ENCODE measurements at regions not wholly inside any gene's neighbourhood (a gene's known extent, or its start where the extent isn't known, plus 50 kb on each side); places are given as distances from the start of the nearest gene placed in this dataset.

DNA sequence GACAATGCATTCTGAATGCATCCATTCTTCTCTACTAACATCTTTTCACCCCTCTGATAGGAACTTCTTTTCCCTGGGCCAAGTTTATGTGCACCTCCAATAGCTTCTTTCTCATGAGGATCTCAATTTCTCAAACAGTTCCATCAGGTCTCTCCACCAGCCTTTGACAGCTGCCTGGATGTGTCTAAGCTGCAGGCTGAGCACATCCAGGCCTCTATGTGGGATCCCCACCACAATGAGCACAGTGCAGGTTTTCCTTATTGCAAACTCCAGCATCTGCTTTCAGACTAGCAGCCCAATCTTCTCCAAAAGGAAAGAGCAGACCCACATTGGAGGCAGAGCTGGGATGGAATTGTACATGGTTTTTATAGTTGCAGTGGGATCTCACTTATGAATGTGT is 145.3 kb upstream of the TBX20 start:
- CTCF ChIA-PET, result interaction anchor here (0.6 to 0.8 kb wide), 2 partner anchors 28 to 275 kb away, joined by 3 read pairs; no protein-coding TSS in a partner anchor

DNA sequence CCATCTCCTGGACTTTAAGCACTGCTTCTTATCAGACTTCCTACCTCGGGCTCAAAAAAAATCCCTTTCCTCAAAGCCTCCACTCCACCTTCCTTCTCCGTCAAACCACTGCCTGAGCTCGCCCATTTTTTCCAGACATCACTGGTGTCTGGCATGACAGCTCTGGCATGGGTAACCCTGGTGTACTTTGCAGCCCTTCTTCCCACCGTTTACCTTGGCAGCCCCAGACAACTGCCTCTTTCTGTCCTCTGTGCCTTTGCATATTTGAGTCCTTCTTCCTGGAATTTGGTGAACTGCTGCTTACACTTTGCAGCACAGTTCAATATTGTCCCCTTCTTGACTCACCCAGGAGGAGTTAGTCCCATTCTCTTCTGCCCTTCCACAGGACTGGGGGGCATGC is 144.6 kb upstream of the TBX20 start:
- H3K4me1 Mint-ChIP-seq (ENCODE audit: insufficient read depth, unreplicated experiment), result no peaks in the 10 kb centered on the region
- H3K27me3 Mint-ChIP-seq (ENCODE audit: insufficient read depth, unreplicated experiment), result no peaks in the 10 kb centered on the region
- ChIA-PET POLR2A (no interaction called here), CTCF (interaction anchor here (0.7 kb wide), 1 partner anchor 48 kb away, joined by 4 read pairs; no protein-coding TSS in a partner anchor)
- intact Hi-C loops (cut with micrococcal nuclease), result no loop called here
- TF ChIP-seq, protein P1, sequence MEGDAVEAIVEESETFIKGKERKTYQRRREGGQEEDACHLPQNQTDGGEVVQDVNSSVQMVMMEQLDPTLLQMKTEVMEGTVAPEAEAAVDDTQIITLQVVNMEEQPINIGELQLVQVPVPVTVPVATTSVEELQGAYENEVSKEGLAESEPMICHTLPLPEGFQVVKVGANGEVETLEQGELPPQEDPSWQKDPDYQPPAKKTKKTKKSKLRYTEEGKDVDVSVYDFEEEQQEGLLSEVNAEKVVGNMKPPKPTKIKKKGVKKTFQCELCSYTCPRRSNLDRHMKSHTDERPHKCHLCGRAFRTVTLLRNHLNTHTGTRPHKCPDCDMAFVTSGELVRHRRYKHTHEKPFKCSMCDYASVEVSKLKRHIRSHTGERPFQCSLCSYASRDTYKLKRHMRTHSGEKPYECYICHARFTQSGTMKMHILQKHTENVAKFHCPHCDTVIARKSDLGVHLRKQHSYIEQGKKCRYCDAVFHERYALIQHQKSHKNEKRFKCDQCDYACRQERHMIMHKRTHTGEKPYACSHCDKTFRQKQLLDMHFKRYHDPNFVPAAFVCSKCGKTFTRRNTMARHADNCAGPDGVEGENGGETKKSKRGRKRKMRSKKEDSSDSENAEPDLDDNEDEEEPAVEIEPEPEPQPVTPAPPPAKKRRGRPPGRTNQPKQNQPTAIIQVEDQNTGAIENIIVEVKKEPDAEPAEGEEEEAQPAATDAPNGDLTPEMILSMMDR (IDR thresholded peaks at IDR 0.05; ENCODE audit: unreplicated experiment), result no peak
- H3K27ac Mint-ChIP-seq (ENCODE audit: low read depth, unreplicated experiment), result no peak overlapping the region
- DNase-seq (ENCODE audit: unreplicated experiment), result no peak
- no peaks in the 10 kb centered on the region for H3K9me3 Mint-ChIP-seq (ENCODE audit: unreplicated experiment)
- no TSS peak for BruUV-seq (replicated peaks)
- H3K36me3 Mint-ChIP-seq (ENCODE audit: insufficient read depth, unreplicated experiment), result no peaks in the 10 kb centered on the region
- no peak overlapping the region for H3K4me3 Mint-ChIP-seq (ENCODE audit: unreplicated experiment)

More for the DNA sequence above, 145.3 kb upstream of the TBX20 start:
- H3K4me3 Mint-ChIP-seq (ENCODE audit: unreplicated experiment), result no peak overlapping the region
- H3K27me3 Mint-ChIP-seq (ENCODE audit: insufficient read depth, unreplicated experiment), result no peaks in the 10 kb centered on the region
- intact Hi-C loops (cut with micrococcal nuclease), result no loop called here
- TF ChIP-seq, protein P1 (IDR thresholded peaks at IDR 0.05; ENCODE audit: unreplicated experiment), result no peak
- POLR2A ChIA-PET, result no interaction called here
- no peaks in the 10 kb centered on the region for H3K4me1 Mint-ChIP-seq (ENCODE audit: insufficient read depth, unreplicated experiment)
- no TSS peak for BruUV-seq (replicated peaks)
- H3K36me3 Mint-ChIP-seq (ENCODE audit: insufficient read depth, unreplicated experiment), result no peaks in the 10 kb centered on the region
- H3K27ac Mint-ChIP-seq (ENCODE audit: low read depth, unreplicated experiment), result no peak overlapping the region
- no peak for DNase-seq (ENCODE audit: unreplicated experiment)
- no peaks in the 10 kb centered on the region for H3K9me3 Mint-ChIP-seq (ENCODE audit: unreplicated experiment)

DNA sequence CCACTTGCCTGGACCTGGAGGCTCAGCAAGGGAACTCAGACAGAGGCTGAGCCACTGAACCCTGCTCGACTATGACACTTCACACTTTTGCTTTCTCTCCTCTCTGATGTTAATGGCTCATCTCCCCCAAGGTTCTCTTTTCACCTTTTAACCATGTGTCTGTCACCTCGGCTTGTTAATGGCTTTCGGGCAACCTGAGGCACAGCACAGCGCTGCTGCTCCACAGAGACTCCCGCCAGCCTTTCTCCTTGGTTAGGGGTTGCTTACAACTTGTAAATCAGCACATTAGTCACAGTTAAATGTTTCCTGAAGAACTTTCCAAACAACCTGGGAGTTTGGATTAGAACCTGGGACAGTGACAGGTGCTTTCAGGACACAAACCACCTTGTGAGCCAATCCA is 136.2 kb upstream of the TBX20 start:
- Mint-ChIP-seq H3K4me1 (ENCODE audit: insufficient read depth, unreplicated experiment) (no peaks in the 10 kb centered on the region), H3K27me3 (ENCODE audit: insufficient read depth, unreplicated experiment) (peaks cover 5% of the 10 kb centered on the region), H3K9me3 (ENCODE audit: unreplicated experiment) (no peaks in the 10 kb centered on the region), H3K4me3 (ENCODE audit: unreplicated experiment) (no peak overlapping the region), H3K36me3 (ENCODE audit: insufficient read depth, unreplicated experiment) (no peaks in the 10 kb centered on the region), H3K27ac (ENCODE audit: low read depth, unreplicated experiment) (no peak overlapping the region)
- no TSS peak for BruUV-seq (replicated peaks)
- TF ChIP-seq, protein P1 (IDR thresholded peaks at IDR 0.05; ENCODE audit: unreplicated experiment), result no peak
- POLR2A ChIA-PET, result no interaction called here
- intact Hi-C loops (cut with micrococcal nuclease), result no loop called here
- DNase-seq (ENCODE audit: unreplicated experiment), result no peak
- CTCF ChIA-PET, result interaction anchor here (0.6 kb wide), 1 partner anchor 12 kb away, joined by 3 read pairs; no protein-coding TSS in a partner anchor

DNA sequence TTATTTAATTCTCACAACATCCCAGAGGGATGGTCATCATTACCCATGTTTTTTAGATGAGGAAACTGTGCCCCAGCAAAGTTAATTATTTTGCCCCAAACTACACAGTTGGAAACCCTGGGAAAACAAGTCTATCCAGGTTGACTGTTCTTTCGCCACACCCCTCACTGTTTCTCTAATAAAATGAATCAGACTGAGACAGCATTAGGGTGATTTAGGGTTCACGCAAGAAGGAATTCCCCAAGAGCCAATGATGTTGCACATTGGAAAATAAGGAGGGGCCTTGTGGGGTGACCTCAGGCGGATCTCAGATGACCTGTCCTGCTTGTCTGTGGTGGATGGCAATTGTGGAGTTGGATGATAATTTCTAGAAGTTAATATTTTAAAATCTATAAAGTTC is 135.7 kb upstream of the TBX20 start:
- intact Hi-C loops (cut with micrococcal nuclease), result no loop called here
- Mint-ChIP-seq H3K27ac (ENCODE audit: low read depth, unreplicated experiment) (no peak overlapping the region), H3K36me3 (ENCODE audit: insufficient read depth, unreplicated experiment) (no peaks in the 10 kb centered on the region), H3K4me3 (ENCODE audit: unreplicated experiment) (no peak overlapping the region), H3K27me3 (ENCODE audit: insufficient read depth, unreplicated experiment) (peaks cover 10% of the 10 kb centered on the region), H3K4me1 (ENCODE audit: insufficient read depth, unreplicated experiment) (no peaks in the 10 kb centered on the region), H3K9me3 (ENCODE audit: unreplicated experiment) (no peaks in the 10 kb centered on the region)
- ChIA-PET CTCF (no interaction called here), POLR2A (no interaction called here)
- no TSS peak for BruUV-seq (replicated peaks)
- TF ChIP-seq, protein P1 (IDR thresholded peaks at IDR 0.05; ENCODE audit: unreplicated experiment), result no peak
- DNase-seq (ENCODE audit: unreplicated experiment), result peak; percentile 25
